ENCODE measurements at regions not wholly inside any gene's neighbourhood (a gene's known extent, or its start where the extent isn't known, plus 50 kb on each side); places are given as distances from the start of the nearest gene placed in this dataset.

DNA sequence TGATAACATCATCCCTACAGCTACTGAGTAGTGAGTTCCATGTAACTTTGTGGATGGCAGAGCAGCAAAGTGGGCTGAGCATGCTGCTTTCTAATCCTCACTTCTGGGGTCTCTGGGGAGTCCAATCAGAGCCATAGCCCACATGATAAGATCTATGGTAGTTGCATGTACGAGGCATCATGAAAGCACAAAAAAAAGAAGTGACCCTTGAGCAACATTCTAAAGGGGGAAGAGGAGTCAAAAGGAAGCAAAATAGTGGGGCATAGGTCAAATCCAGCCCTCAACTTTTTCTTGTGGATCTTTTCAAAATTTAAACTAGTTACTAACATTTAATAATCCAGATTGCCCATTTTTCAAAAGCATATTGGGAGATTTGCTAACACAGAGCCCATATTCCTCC lies 208.5 kb upstream of the TOX3 start:
- TF ChIP-seq, protein P1, sequence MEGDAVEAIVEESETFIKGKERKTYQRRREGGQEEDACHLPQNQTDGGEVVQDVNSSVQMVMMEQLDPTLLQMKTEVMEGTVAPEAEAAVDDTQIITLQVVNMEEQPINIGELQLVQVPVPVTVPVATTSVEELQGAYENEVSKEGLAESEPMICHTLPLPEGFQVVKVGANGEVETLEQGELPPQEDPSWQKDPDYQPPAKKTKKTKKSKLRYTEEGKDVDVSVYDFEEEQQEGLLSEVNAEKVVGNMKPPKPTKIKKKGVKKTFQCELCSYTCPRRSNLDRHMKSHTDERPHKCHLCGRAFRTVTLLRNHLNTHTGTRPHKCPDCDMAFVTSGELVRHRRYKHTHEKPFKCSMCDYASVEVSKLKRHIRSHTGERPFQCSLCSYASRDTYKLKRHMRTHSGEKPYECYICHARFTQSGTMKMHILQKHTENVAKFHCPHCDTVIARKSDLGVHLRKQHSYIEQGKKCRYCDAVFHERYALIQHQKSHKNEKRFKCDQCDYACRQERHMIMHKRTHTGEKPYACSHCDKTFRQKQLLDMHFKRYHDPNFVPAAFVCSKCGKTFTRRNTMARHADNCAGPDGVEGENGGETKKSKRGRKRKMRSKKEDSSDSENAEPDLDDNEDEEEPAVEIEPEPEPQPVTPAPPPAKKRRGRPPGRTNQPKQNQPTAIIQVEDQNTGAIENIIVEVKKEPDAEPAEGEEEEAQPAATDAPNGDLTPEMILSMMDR (IDR thresholded peaks at IDR 0.05; ENCODE audit: insufficient read depth, low read length, missing control alignments), result no peak
- no peak for DNase-seq (ENCODE audit: low read depth, low spot score)
- CTCF ChIA-PET, result no interaction called here
- no peak overlapping the region for H3K4me3 ChIP-seq (ENCODE audit: low read depth, low read length)
- POLR2A ChIA-PET, result no interaction called here

DNA sequence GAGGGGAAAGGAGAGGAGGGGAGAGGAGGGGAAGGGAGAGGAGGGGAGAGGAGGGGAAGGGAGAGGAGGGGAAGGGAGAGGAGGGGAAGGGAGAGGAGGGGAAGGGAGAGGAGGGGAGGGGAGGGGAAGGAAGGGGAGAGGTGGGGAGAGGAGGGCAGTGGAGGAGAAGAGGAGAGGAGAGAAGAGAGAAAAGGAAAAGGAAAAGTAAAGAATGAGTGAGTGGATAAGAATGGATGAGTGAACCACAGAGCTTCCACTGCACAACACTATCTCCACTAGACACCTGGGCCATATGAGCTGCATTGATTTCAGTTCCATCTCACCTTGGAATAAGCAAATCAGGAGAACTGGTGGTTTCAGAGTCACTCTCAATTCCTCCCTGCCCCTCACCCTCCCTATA lies 204.1 kb upstream of the TOX3 start:
- no peak for DNase-seq (ENCODE audit: low read depth, low spot score)
- ChIA-PET CTCF (no interaction called here), POLR2A (no interaction called here)
- no peak overlapping the region for H3K4me3 ChIP-seq (ENCODE audit: low read depth, low read length)
- TF ChIP-seq, protein P1 (IDR thresholded peaks at IDR 0.05; ENCODE audit: insufficient read depth, low read length, missing control alignments), result no peak

DNA sequence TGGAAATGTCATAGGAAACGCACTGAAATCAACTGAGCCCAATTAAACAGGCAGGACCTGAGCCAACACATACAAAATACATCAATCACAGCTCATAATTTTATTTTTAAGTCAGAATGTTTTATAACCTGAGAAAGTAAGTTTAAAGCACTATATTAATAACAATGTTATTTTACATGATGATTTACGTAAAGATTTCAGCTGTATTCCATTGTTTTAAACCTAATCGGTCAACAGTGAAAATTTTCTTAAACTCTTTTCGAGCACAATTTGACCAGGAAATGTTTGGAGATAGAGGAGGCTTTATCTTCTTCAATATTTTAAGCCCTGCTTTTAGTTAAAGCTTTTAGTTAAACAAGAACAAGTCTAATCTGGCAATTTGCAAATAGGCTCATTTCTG lies 201.8 kb upstream of the TOX3 start:
- no peak for DNase-seq (ENCODE audit: low read depth, low spot score)
- H3K4me3 ChIP-seq (ENCODE audit: low read depth, low read length), result no peak overlapping the region
- POLR2A ChIA-PET, result no interaction called here
- CTCF ChIA-PET, result no interaction called here
- TF ChIP-seq, protein P1 (IDR thresholded peaks at IDR 0.05; ENCODE audit: insufficient read depth, low read length, missing control alignments), result no peak

DNA sequence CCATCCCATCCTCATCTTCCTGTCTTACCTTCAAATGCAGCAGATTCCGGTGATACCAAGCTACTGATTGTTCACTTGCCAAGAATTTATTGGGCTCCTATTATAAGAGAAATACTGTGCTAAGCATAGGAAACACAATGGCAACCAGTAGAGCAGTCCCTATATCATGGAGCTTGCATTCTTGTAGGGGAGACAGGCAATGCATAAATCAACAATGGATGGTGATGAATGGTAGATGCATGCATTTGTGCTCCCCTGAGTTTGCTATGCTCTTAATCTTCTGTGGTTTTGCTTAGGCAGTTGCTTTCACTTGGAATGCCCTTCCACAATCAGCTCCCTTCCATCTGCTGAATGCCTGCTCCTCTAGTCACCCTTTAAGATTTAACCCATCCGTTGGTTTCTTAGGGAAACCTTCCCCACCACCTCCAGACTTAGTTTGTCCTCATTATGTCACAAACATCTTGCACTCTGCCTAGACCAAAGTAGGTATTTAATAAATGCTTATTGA lies 200.2 kb upstream of the TOX3 start:
- TF ChIP-seq, protein P1 (IDR thresholded peaks at IDR 0.05; ENCODE audit: insufficient read depth, low read length, missing control alignments), result no peak
- DNase-seq (ENCODE audit: low read depth, low spot score), result no peak
- POLR2A ChIA-PET, result no interaction called here
- CTCF ChIA-PET, result no interaction called here
- H3K4me3 ChIP-seq (ENCODE audit: low read depth, low read length), result no peak overlapping the region

DNA sequence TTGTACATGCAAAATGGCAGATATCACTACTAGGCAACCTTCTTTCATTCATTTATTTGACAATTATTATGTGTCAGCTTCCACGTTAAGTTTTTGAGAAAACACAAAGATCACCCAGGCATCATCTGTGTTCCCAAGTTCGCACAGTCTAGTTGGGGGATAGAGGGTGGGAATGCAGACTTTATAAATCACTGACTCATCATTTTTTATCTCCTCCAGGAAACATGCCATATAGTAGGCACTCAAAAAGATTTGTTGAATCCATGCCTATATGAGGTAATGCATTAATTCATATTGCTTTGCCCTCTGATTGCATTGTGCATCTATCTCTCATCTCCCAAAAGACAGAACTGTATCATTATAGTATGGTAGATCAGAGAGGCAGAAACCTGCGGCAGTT lies 196.8 kb upstream of the TOX3 start:
- H3K4me3 ChIP-seq (ENCODE audit: low read depth, low read length), result no peak overlapping the region
- POLR2A ChIA-PET, result no interaction called here
- no peak for DNase-seq (ENCODE audit: low read depth, low spot score)
- TF ChIP-seq, protein P1 (IDR thresholded peaks at IDR 0.05; ENCODE audit: insufficient read depth, low read length, missing control alignments), result no peak
- CTCF ChIA-PET, result no interaction called here

GRCh38 chr16:52742608-52743170 lies 195.7 kb upstream of the TOX3 start:
- POLR2A ChIA-PET, result no interaction called here
- CTCF ChIA-PET, result no interaction called here
- no peak for DNase-seq (ENCODE audit: low read depth, low spot score)
- no peak overlapping the region for H3K4me3 ChIP-seq (ENCODE audit: low read depth, low read length)
- TF ChIP-seq, protein P1 (IDR thresholded peaks at IDR 0.05; ENCODE audit: insufficient read depth, low read length, missing control alignments), result no peak
